SK-N-SH treated with all-trans-retinoic acid at 6 μM for 48 hours (cell line): ENCODE measurements at regions not wholly inside any gene's neighbourhood (a gene's known extent, or its start where the extent isn't known, plus 50 kb on each side); places are given as distances from the start of the nearest gene placed in this dataset.

Experiments
- ATAC-seq: fragments of 200-7000 bp; cut with Tn5 transposase; 3 replicates; pipeline ENCODE4 v1.9.1; 2020; ENCODE audit warnings: mild to moderate bottlenecking, moderate library complexity
- ARNTL ChIP-seq: fragments of 450-650 bp; formaldehyde crosslinking; IDR thresholded peaks from 2 replicates; pipeline ENCODE4 v1.5.0; 2020; ENCODE audit warnings: low read depth, mild to moderate bottlenecking, moderate library complexity, borderline replicate concordance
- CSDC2 ChIP-seq: fragments of 250-450 bp; sonication (Bioruptor Pico); IDR thresholded peaks from 2 replicates; pipeline ENCODE4 v1.5.0; 2020; ENCODE audit warnings: mild to moderate bottlenecking, moderate library complexity
- GLIS3 ChIP-seq: fragments of 250-450 bp; sonication (Bioruptor Pico); IDR thresholded peaks from 2 replicates; pipeline ENCODE4 v1.5.0; 2020; ENCODE audit warnings: mild to moderate bottlenecking, moderate library complexity
- OSR1 ChIP-seq: fragments of 250-450 bp; sonication (Bioruptor Pico); IDR thresholded peaks from 2 replicates; pipeline ENCODE4 v1.8.0; 2022; ENCODE audit warnings: moderate library complexity, mild to moderate bottlenecking, inconsistent platforms
- RARB ChIP-seq: fragments of 250-450 bp; sonication (Bioruptor Pico); IDR thresholded peaks from 2 replicates; pipeline ENCODE4 v1.8.0; 2021; ENCODE audit warnings: mild to moderate bottlenecking, moderate library complexity
- SNAI2 ChIP-seq: fragments of 250-450 bp; sonication (Bioruptor Pico); IDR thresholded peaks from 2 replicates; pipeline ENCODE4 v1.5.0; 2020; ENCODE audit warnings: mild to moderate bottlenecking, moderate library complexity
- TCF4 ChIP-seq: fragments of 250-450 bp; sonication (Bioruptor Pico); IDR thresholded peaks from 2 replicates; pipeline ENCODE4 v1.8.0; 2021; ENCODE audit warnings: mild to moderate bottlenecking, moderate library complexity, borderline replicate concordance
- TOX ChIP-seq: fragments of 250-450 bp; sonication (Bioruptor Pico); IDR thresholded peaks from 2 replicates; pipeline ENCODE4 v1.8.0; 2021; ENCODE audit warnings: mild to moderate bottlenecking, moderate library complexity, borderline replicate concordance
- ZFP3 ChIP-seq: fragments of 250-450 bp; sonication (Bioruptor Pico); IDR thresholded peaks from 2 replicates; pipeline ENCODE4 v1.5.0; 2020; ENCODE audit warnings: mild to moderate bottlenecking, moderate library complexity
- ZFP30 ChIP-seq: fragments of 450-650 bp; formaldehyde crosslinking; IDR thresholded peaks from 2 replicates; pipeline ENCODE4 v1.5.0; 2022; ENCODE audit warnings: mild to moderate bottlenecking, moderate library complexity
- ZNF565 ChIP-seq: fragments of 450-650 bp; formaldehyde crosslinking; conservative IDR thresholded peaks from 2 replicates; pipeline ENCODE4 v1.5.0; 2020; ENCODE audit warnings: low read depth, mild to moderate bottlenecking, moderate library complexity
- ZNF70 ChIP-seq: fragments of 450-650 bp; formaldehyde crosslinking; IDR thresholded peaks from 2 replicates; pipeline ENCODE4 v1.5.0; 2020; ENCODE audit warnings: mild to moderate bottlenecking, moderate library complexity
- ZNF8 ChIP-seq: fragments of 450-650 bp; formaldehyde crosslinking; IDR thresholded peaks from 2 replicates; pipeline ENCODE4 v1.5.0; 2020; ENCODE audit warnings: mild to moderate bottlenecking, moderate library complexity
- TF ChIP-seq, protein P1 (sequence below): fragments of 250-450 bp; sonication (Bioruptor Pico); IDR thresholded peaks from 2 replicates; pipeline ENCODE4 v1.5.1; 2020; ENCODE audit warnings: low read depth, mild to moderate bottlenecking, moderate library complexity
- TF ChIP-seq, protein P2 (sequence below): fragments of 250-450 bp; sonication (Bioruptor Pico); IDR thresholded peaks from 2 replicates; pipeline ENCODE4 v1.8.0; 2020; ENCODE audit warnings: mild to moderate bottlenecking, moderate library complexity, borderline replicate concordance
- TF ChIP-seq, protein P3 (sequence below): fragments of 250-450 bp; sonication (Bioruptor Pico); IDR thresholded peaks from 2 replicates; pipeline ENCODE4 v1.5.0; 2020; ENCODE audit warnings: mild to moderate bottlenecking, moderate library complexity
- TF ChIP-seq, protein P4 (sequence below): fragments of 250-450 bp; sonication (Bioruptor Pico); IDR thresholded peaks from 2 replicates; pipeline ENCODE4 v1.8.0; 2021; ENCODE audit warnings: low read depth, mild to moderate bottlenecking, moderate library complexity, borderline replicate concordance

DNA sequence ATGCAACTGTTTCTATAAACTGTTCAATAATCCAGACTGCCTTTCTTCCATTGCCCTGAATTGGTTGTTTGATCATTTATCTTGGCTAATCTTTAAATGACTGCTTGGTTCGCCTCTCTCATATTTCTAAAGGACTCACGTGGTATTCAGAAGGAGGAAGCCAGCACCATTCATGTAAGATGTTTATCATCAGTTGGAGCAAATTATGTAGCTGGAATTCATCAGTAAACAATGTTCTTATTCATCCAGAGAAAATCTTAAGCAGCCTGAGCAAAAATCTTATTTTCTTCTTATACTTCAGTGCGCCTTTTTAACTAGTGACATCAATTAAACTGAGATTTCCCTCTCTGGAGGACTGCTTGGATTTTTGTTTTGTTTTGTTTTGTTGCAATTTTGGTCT lies 538.7 kb upstream of the TMEM132C start (continued):
- TF ChIP-seq, protein P1, sequence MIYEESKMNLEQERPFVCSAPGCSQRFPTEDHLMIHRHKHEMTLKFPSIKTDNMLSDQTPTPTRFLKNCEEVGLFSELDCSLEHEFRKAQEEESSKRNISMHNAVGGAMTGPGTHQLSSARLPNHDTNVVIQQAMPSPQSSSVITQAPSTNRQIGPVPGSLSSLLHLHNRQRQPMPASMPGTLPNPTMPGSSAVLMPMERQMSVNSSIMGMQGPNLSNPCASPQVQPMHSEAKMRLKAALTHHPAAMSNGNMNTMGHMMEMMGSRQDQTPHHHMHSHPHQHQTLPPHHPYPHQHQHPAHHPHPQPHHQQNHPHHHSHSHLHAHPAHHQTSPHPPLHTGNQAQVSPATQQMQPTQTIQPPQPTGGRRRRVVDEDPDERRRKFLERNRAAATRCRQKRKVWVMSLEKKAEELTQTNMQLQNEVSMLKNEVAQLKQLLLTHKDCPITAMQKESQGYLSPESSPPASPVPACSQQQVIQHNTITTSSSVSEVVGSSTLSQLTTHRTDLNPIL = no peak

DNA sequence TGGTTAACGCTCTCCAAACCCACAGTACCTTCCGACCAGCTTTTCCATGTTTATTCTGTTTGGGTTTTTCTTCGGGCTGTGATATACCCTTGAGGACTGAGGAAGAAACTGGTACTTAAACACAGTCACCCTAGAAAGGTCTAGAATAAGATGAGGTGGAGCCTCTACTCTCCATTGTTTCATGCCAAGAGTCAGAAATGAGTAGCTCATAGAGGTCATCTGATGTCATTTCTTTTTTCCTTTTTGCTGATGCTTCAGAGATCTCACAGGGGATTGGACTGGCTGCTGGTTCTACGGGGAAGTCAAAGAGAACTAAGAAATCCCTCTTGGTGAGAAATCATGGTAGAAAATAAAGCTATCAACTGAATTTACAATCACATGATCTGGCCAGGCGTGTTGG lies 538.2 kb upstream of the TMEM132C start:
- ATAC-seq = no peak
- TF ChIP-seq ZNF70 (CRISPR knock-in tag) = no peak
- no peak for TF ChIP-seq OSR1 (CRISPR knock-in tag)
- TF ChIP-seq ZNF8 = no peak
- no peak for TF ChIP-seq TCF4 (CRISPR knock-in tag)
- TF ChIP-seq, protein P2, sequence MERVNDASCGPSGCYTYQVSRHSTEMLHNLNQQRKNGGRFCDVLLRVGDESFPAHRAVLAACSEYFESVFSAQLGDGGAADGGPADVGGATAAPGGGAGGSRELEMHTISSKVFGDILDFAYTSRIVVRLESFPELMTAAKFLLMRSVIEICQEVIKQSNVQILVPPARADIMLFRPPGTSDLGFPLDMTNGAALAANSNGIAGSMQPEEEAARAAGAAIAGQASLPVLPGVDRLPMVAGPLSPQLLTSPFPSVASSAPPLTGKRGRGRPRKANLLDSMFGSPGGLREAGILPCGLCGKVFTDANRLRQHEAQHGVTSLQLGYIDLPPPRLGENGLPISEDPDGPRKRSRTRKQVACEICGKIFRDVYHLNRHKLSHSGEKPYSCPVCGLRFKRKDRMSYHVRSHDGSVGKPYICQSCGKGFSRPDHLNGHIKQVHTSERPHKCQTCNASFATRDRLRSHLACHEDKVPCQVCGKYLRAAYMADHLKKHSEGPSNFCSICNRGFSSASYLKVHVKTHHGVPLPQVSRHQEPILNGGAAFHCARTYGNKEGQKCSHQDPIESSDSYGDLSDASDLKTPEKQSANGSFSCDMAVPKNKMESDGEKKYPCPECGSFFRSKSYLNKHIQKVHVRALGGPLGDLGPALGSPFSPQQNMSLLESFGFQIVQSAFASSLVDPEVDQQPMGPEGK (CRISPR knock-in tag) = no peak
- TF ChIP-seq, protein P3, sequence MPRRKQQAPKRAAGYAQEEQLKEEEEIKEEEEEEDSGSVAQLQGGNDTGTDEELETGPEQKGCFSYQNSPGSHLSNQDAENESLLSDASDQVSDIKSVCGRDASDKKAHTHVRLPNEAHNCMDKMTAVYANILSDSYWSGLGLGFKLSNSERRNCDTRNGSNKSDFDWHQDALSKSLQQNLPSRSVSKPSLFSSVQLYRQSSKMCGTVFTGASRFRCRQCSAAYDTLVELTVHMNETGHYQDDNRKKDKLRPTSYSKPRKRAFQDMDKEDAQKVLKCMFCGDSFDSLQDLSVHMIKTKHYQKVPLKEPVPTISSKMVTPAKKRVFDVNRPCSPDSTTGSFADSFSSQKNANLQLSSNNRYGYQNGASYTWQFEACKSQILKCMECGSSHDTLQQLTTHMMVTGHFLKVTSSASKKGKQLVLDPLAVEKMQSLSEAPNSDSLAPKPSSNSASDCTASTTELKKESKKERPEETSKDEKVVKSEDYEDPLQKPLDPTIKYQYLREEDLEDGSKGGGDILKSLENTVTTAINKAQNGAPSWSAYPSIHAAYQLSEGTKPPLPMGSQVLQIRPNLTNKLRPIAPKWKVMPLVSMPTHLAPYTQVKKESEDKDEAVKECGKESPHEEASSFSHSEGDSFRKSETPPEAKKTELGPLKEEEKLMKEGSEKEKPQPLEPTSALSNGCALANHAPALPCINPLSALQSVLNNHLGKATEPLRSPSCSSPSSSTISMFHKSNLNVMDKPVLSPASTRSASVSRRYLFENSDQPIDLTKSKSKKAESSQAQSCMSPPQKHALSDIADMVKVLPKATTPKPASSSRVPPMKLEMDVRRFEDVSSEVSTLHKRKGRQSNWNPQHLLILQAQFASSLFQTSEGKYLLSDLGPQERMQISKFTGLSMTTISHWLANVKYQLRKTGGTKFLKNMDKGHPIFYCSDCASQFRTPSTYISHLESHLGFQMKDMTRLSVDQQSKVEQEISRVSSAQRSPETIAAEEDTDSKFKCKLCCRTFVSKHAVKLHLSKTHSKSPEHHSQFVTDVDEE (CRISPR knock-in tag) = no peak
- TF ChIP-seq, protein P4, sequence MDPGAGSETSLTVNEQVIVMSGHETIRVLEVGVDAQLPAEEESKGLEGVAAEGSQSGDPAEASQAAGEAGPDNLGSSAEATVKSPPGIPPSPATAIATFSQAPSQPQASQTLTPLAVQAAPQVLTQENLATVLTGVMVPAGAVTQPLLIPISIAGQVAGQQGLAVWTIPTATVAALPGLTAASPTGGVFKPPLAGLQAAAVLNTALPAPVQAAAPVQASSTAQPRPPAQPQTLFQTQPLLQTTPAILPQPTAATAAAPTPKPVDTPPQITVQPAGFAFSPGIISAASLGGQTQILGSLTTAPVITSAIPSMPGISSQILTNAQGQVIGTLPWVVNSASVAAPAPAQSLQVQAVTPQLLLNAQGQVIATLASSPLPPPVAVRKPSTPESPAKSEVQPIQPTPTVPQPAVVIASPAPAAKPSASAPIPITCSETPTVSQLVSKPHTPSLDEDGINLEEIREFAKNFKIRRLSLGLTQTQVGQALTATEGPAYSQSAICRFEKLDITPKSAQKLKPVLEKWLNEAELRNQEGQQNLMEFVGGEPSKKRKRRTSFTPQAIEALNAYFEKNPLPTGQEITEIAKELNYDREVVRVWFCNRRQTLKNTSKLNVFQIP (CRISPR knock-in tag) = no peak
- TF ChIP-seq ARNTL (CRISPR knock-in tag) = no peak
- no peak for TF ChIP-seq ZNF565 (CRISPR knock-in tag)

DNA sequence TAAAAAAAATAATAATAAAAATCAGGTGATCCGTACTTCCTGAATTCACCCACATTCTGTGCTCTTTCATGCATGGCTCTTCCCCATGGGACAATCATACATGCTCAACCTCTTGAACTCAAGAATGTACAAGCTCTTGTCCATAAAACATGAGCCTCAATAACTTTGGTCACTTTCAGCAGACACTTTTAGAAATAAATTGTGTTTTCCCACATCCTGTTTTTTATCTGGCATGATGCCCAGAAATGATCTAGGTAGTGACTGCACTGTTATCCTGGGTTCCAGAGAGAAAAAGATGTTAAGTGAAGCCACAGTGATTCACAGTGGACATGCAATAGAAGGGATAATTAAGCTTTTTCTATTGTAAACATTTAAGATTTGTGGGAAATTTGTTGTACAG lies 537.6 kb upstream of the TMEM132C start:
- ATAC-seq = no peak
- no peak for TF ChIP-seq GLIS3 (CRISPR knock-in tag)
- TF ChIP-seq SNAI2 (CRISPR knock-in tag) = no peak
- TF ChIP-seq ZNF565 (CRISPR knock-in tag) = no peak
- TF ChIP-seq ZFP30 (CRISPR knock-in tag) = no peak
- TF ChIP-seq TCF4 (CRISPR knock-in tag) = no peak
- no peak for TF ChIP-seq CSDC2 (CRISPR knock-in tag)
- TF ChIP-seq ZFP3 (CRISPR knock-in tag) = no peak
- TF ChIP-seq, protein P3 (CRISPR knock-in tag) = no peak
- TF ChIP-seq TOX (CRISPR knock-in tag) = no peak
- TF ChIP-seq RARB (CRISPR knock-in tag) = no peak
- TF ChIP-seq, protein P1 = no peak
- TF ChIP-seq, protein P2 (CRISPR knock-in tag) = no peak
- TF ChIP-seq, protein P4 (CRISPR knock-in tag) = no peak
- TF ChIP-seq, all 23 proteins: peak for 0
